NCI-H2107 treated with DMSO at 0.1 percent for 48 hours (cell line): ENCODE measurements at regions not wholly inside any gene's neighbourhood (a gene's known extent, or its start where the extent isn't known, plus 50 kb on each side); places are given as distances from the start of the nearest gene placed in this dataset.
"Not testable (repeated sequence)": the region's sequence is repeated elsewhere in the genome, so short reads cannot be mapped to it uniquely, and the experiment has no call there.

ENCODE experiments used
- DNase-seq: peaks from one replicate; lab custom pipeline; 2025; ENCODE audit not compliant: unreplicated experiment; lab: John Stamatoyannopoulos, UW

GRCh38 chr16:87161822-87162676 lies 155.1 kb downstream of the C16orf95 start:
- DNase-seq: no peak

GRCh38 chr16:87162799-87163198 lies 154.4 kb downstream of the C16orf95 start:
- DNase-seq: not testable (repeated sequence)

- no peak for DNase-seq
These were observed 153.6 kb downstream of the C16orf95 start for GRCh38 chr16:87163637-87164036.

- DNase-seq: no peak
These were observed 152.0 kb downstream of the C16orf95 start for GRCh38 chr16:87165151-87165550.

- DNase-seq: no peak
These were observed 151.3 kb downstream of the C16orf95 start for GRCh38 chr16:87165885-87166284.

GRCh38 chr16:87166321-87166720 lies 150.9 kb downstream of the C16orf95 start:
- no peak for DNase-seq

- no peak for DNase-seq
These were observed 150.3 kb downstream of the C16orf95 start for GRCh38 chr16:87166934-87167333.

- peak; percentile 22 for DNase-seq
These were observed 147.6 kb downstream of the C16orf95 start for GRCh38 chr16:87169509-87169995.

GRCh38 chr16:87170310-87170709 lies 146.9 kb downstream of the C16orf95 start:
- DNase-seq: no peak

- DNase-seq: no peak
These were observed 145.5 kb downstream of the C16orf95 start for GRCh38 chr16:87171723-87172122.

GRCh38 chr16:87172632-87173031 lies 144.6 kb downstream of the C16orf95 start:
- no peak for DNase-seq

GRCh38 chr16:87173294-87173893 lies 143.8 kb downstream of the C16orf95 start:
- no peak for DNase-seq

- DNase-seq: no peak
These were observed 143.1 kb downstream of the C16orf95 start for GRCh38 chr16:87174061-87174460.

GRCh38 chr16:87176735-87177134 lies 140.5 kb downstream of the C16orf95 start:
- DNase-seq: no peak

- no peak for DNase-seq
These were observed 139.5 kb downstream of the C16orf95 start for GRCh38 chr16:87177673-87178072.

- no peak for DNase-seq
These were observed 138.9 kb downstream of the C16orf95 start for GRCh38 chr16:87178177-87178863.

GRCh38 chr16:87178977-87179376 lies 138.2 kb downstream of the C16orf95 start:
- DNase-seq: no peak

GRCh38 chr16:87180069-87180468 lies 137.1 kb downstream of the C16orf95 start:
- DNase-seq: no peak

GRCh38 chr16:87182759-87183158 lies 134.4 kb downstream of the C16orf95 start:
- no peak for DNase-seq

GRCh38 chr16:87183647-87184046 lies 133.5 kb downstream of the C16orf95 start:
- DNase-seq: no peak

- no peak for DNase-seq
These were observed 131.9 kb downstream of the C16orf95 start for GRCh38 chr16:87185308-87185707.

GRCh38 chr16:87185983-87186382 lies 131.2 kb downstream of the C16orf95 start:
- DNase-seq: no peak
